ENCODE measurements at regions not wholly inside any gene's neighbourhood (a gene's known extent, or its start where the extent isn't known, plus 50 kb on each side); places are given as distances from the start of the nearest gene placed in this dataset.

GRCh38 chr5:3933536-3933935 is 337.9 kb downstream of the IRX1 start:
- TF ChIP-seq USF1 (IDR thresholded peaks at IDR 0.05), result no peak
- TF ChIP-seq CREB1 (IDR thresholded peaks at IDR 0.05; ENCODE audit: low read depth), result no peak
- no peak for TF ChIP-seq ZBTB7A (IDR thresholded peaks at IDR 0.05; ENCODE audit: low read depth)
- no peak for TF ChIP-seq EGR1 (IDR thresholded peaks at IDR 0.05)
- no peak for TF ChIP-seq MAX (IDR thresholded peaks at IDR 0.05)
- TF ChIP-seq NFIC (IDR thresholded peaks at IDR 0.05), result no peak
- no peak for TF ChIP-seq CEBPB (IDR thresholded peaks at IDR 0.05)
- no peak for TF ChIP-seq TCF12 (IDR thresholded peaks at IDR 0.05; ENCODE audit: low read depth)
- no peak for TF ChIP-seq EP300 (IDR thresholded peaks at IDR 0.05; ENCODE audit: borderline replicate concordance)
- no peak for TF ChIP-seq YY1 (IDR thresholded peaks at IDR 0.05; ENCODE audit: low read depth)
- no peak for TF ChIP-seq FOXM1 (IDR thresholded peaks at IDR 0.05; ENCODE audit: borderline replicate concordance, low read depth)
- no peak for TF ChIP-seq RAD21 (IDR thresholded peaks at IDR 0.05; ENCODE audit: low read depth)

- TF ChIP-seq USF1 (IDR thresholded peaks at IDR 0.05) (no peak), YY1 (IDR thresholded peaks at IDR 0.05; ENCODE audit: low read depth) (no peak), CEBPB (IDR thresholded peaks at IDR 0.05) (no peak), NFIC (IDR thresholded peaks at IDR 0.05) (no peak), TEAD4 (IDR thresholded peaks at IDR 0.05) (no peak), REST (IDR thresholded peaks at IDR 0.05; ENCODE audit: low read depth) (no peak), CREB1 (IDR thresholded peaks at IDR 0.05; ENCODE audit: low read depth) (no peak)
Observed at GRCh38 chr5:3933966-3934365, 338.3 kb downstream of the IRX1 start.

- no peak for TF ChIP-seq NFIC (IDR thresholded peaks at IDR 0.05)
- TF ChIP-seq TCF12 (IDR thresholded peaks at IDR 0.05; ENCODE audit: low read depth), result no peak
- TF ChIP-seq MAX (IDR thresholded peaks at IDR 0.05), result no peak
- TF ChIP-seq TEAD4 (IDR thresholded peaks at IDR 0.05), result no peak
- TF ChIP-seq EP300 (IDR thresholded peaks at IDR 0.05; ENCODE audit: borderline replicate concordance), result no peak
- TF ChIP-seq RAD21 (IDR thresholded peaks at IDR 0.05; ENCODE audit: low read depth), result no peak
- TF ChIP-seq CREB1 (IDR thresholded peaks at IDR 0.05; ENCODE audit: low read depth), result no peak
- TF ChIP-seq USF1 (IDR thresholded peaks at IDR 0.05), result no peak
- no peak for TF ChIP-seq EGR1 (IDR thresholded peaks at IDR 0.05)
- TF ChIP-seq TAF1 (IDR thresholded peaks at IDR 0.05; ENCODE audit: low read depth), result no peak
- TF ChIP-seq YY1 (IDR thresholded peaks at IDR 0.05; ENCODE audit: low read depth), result no peak
- TF ChIP-seq CEBPB (IDR thresholded peaks at IDR 0.05), result no peak
Observed at GRCh38 chr5:3943859-3944258, 348.2 kb downstream of the IRX1 start.

GRCh38 chr5:3944930-3945329 is 349.3 kb downstream of the IRX1 start:
- TF ChIP-seq RAD21 (IDR thresholded peaks at IDR 0.05; ENCODE audit: low read depth) (no peak), CEBPB (IDR thresholded peaks at IDR 0.05) (no peak), EGR1 (IDR thresholded peaks at IDR 0.05) (no peak), FOXM1 (IDR thresholded peaks at IDR 0.05; ENCODE audit: borderline replicate concordance, low read depth) (no peak)

GRCh38 chr5:3948838-3949237 is 353.2 kb downstream of the IRX1 start:
- TF ChIP-seq CEBPB (IDR thresholded peaks at IDR 0.05) (no peak), USF1 (IDR thresholded peaks at IDR 0.05) (no peak), TCF12 (IDR thresholded peaks at IDR 0.05; ENCODE audit: low read depth) (no peak), TEAD4 (IDR thresholded peaks at IDR 0.05) (no peak), YY1 (IDR thresholded peaks at IDR 0.05; ENCODE audit: low read depth) (no peak), EP300 (IDR thresholded peaks at IDR 0.05; ENCODE audit: borderline replicate concordance) (no peak), RAD21 (IDR thresholded peaks at IDR 0.05; ENCODE audit: low read depth) (no peak)

- TF ChIP-seq USF1 (IDR thresholded peaks at IDR 0.05) (no peak), REST (IDR thresholded peaks at IDR 0.05; ENCODE audit: low read depth) (no peak), TAF1 (IDR thresholded peaks at IDR 0.05; ENCODE audit: low read depth) (no peak), CREB1 (IDR thresholded peaks at IDR 0.05; ENCODE audit: low read depth) (no peak), RAD21 (IDR thresholded peaks at IDR 0.05; ENCODE audit: low read depth) (no peak)
Observed at GRCh38 chr5:3954199-3954598, 358.6 kb downstream of the IRX1 start.

All from Ishikawa (cell line).